Thyroid gland (tissue), 4 donors: ENCODE measurements at regions not wholly inside any gene's neighbourhood (a gene's known extent, or its start where the extent isn't known, plus 50 kb on each side); places are given as distances from the start of the nearest gene placed in this dataset.

Source experiments
- POLR2A ChIP-seq, 2 donors: fragments of 450-650 bp; IDR thresholded peaks; one replicate each; pipeline ENCODE4 v1.6.1; 2017; ENCODE audit warnings: antibody characterized with exemption in 2 of 2, mild to moderate bottlenecking in 2 of 2, moderate library complexity in 1 of 2
- TF ChIP-seq, protein P1 (sequence below), 6 experiments: fragments of 200-600 bp in 3 of 6; fragments of 450-650 bp in 3 of 6; sonication (generic) in 3 of 6; IDR thresholded peaks; one replicate each; pipeline ENCODE4 v1.5.1; 2016 to 2019; ENCODE audit warnings: antibody characterized with exemption in 6 of 6, mild to moderate bottlenecking in 2 of 6, inconsistent platforms in 1 of 6, moderate library complexity in 1 of 6

DNA sequence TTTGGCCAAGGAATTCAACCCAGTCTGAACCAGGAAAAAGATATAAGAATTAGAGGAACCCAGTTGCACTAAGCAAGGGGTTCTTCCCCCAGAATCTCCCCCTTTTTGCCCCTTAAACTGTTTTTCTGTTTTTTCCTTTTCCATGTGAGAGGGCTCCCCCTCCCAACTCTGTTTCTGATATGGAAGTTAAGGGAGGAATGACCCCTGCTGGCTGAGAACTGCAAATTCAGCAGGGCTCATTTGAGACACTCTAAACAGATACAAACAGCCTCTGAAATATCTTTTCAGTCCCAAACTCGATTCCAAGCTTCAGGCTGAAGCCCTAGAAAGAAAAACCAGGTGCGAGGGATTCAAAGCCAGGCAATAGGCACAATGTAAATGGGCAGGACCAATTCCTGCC, 132.7 kb downstream of the SLC41A2 start:
- TF ChIP-seq, protein P1, sequence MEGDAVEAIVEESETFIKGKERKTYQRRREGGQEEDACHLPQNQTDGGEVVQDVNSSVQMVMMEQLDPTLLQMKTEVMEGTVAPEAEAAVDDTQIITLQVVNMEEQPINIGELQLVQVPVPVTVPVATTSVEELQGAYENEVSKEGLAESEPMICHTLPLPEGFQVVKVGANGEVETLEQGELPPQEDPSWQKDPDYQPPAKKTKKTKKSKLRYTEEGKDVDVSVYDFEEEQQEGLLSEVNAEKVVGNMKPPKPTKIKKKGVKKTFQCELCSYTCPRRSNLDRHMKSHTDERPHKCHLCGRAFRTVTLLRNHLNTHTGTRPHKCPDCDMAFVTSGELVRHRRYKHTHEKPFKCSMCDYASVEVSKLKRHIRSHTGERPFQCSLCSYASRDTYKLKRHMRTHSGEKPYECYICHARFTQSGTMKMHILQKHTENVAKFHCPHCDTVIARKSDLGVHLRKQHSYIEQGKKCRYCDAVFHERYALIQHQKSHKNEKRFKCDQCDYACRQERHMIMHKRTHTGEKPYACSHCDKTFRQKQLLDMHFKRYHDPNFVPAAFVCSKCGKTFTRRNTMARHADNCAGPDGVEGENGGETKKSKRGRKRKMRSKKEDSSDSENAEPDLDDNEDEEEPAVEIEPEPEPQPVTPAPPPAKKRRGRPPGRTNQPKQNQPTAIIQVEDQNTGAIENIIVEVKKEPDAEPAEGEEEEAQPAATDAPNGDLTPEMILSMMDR (IDR thresholded peaks at IDR 0.05) = no peak
- no peak for TF ChIP-seq POLR2A (IDR thresholded peaks at IDR 0.05)
